HepG2 (cell line): ENCODE measurements at regions not wholly inside any gene's neighbourhood (a gene's known extent, or its start where the extent isn't known, plus 50 kb on each side); places are given as distances from the start of the nearest gene placed in this dataset.

ENCODE experiments used
- ATAC-seq: fragments of 200-7000 bp; cut with Tn5 transposase; 3 replicates; pipeline ENCODE4 v1.9.1; 2020; ENCODE audit warnings: mild to moderate bottlenecking, moderate library complexity
- BruUV-seq: library from RNA; stranded (reverse); fragments of 400-500 nt; replicated peaks from 2 replicates; lab custom pipeline; 2021; lab: Mats Ljungman, UMichigan
- CTCF ChIA-PET: fragments of 300-600 bp; formaldehyde crosslinking; extraction: SDS; loops from one replicate; lab custom pipeline; 2021; ENCODE audit warnings: low total read pairs, inconsistent platforms, low intra/inter-chr PET ratio; lab: Yijun Ruan, JAX
- POLR2A ChIA-PET: fragments of 350-600 bp; sonication (Branson Sonifier 250); formaldehyde crosslinking; loops from one replicate; lab custom pipeline; 2020; ENCODE audit warnings: antibody characterized with exemption, inconsistent platforms; lab: Yijun Ruan, JAX
- DNase-seq: peaks from one replicate; pipeline ENCODE4 v3.0.0-alpha.2; 2015; ENCODE audit warnings: low spot score
- FAIRE-seq: peaks from 3 replicates; lab custom pipeline; 2011; peaks lifted over from hg19 to GRCh38; lab: Jason Lieb, UNC
- H2AFZ ChIP-seq: one replicate; pipeline ENCODE4 v1.6.1; 2011; ENCODE audit warnings: low read length, inconsistent platforms
- H3K27ac ChIP-seq: fragments of 300-600 bp; 3 replicates; pipeline ENCODE4 v1.8.0; 2011; ENCODE audit warnings: mixed run types, mild to moderate bottlenecking, mixed read lengths, low read length, inconsistent platforms; ENCODE audit not compliant: insufficient read depth; ENCODE audit errors: extremely low read length
- H3K27me3 ChIP-seq, 2 experiments: fragments of 200-600 bp in 1 of 2; 2 replicates in 1 of 2; 3 replicates in 1 of 2; pipeline versions ENCODE4 v1.6.0 to v1.8.0; 2011; ENCODE audit warnings: low read length in 2 of 2, mild to moderate bottlenecking in 2 of 2, moderate library complexity in 2 of 2, inconsistent platforms in 1 of 2; ENCODE audit not compliant: insufficient read depth in 2 of 2, control insufficient read depth in 1 of 2
- H3K36me3 ChIP-seq, 2 experiments: fragments of 200-600 bp in 1 of 2; replicated peaks in 1 of 2; 2 replicates in 1 of 2; 3 replicates in 1 of 2; pipeline versions ENCODE4 v1.5.1 to v1.8.0; 2011; ENCODE audit warnings: low read length in 2 of 2, inconsistent platforms in 1 of 2; ENCODE audit not compliant: insufficient read depth in 2 of 2, control insufficient read depth in 1 of 2
- H3K4me1 ChIP-seq: 2 replicates; pipeline ENCODE4 v1.5.1; 2012; ENCODE audit warnings: low read length, inconsistent platforms; ENCODE audit not compliant: insufficient read depth
- H3K4me2 ChIP-seq: 2 replicates; pipeline ENCODE4 v1.6.0; 2011; ENCODE audit warnings: low read depth, low read length, inconsistent platforms
- H3K4me3 ChIP-seq, 3 experiments: fragments of 200-600 bp in 1 of 3; sonication (generic), shearing (Covaris generic) in 1 of 3; replicated peaks in 1 of 3; 2 replicates each; pipeline ENCODE4 v1.5.1; 2011 to 2016; ENCODE audit warnings: low read length in 3 of 3, inconsistent platforms in 2 of 3, low read depth in 2 of 3, mild to moderate bottlenecking in 2 of 3, control low read depth in 1 of 3, mixed read lengths in 1 of 3; ENCODE audit not compliant: insufficient read depth in 1 of 3
- H3K79me2 ChIP-seq: one replicate; pipeline ENCODE4 v1.6.1; 2011; ENCODE audit warnings: low read length, inconsistent platforms; ENCODE audit not compliant: insufficient read depth
- H3K9ac ChIP-seq: 2 replicates; pipeline ENCODE4 v1.6.0; 2011; ENCODE audit warnings: mild to moderate bottlenecking, low read depth, low read length, inconsistent platforms; ENCODE audit not compliant: insufficient read depth
- H3K9me3 ChIP-seq: 2 replicates; pipeline ENCODE4 v1.5.1; 2012; ENCODE audit warnings: mild to moderate bottlenecking, low read length
- H4K20me1 ChIP-seq: 2 replicates; pipeline ENCODE4 v1.6.0; 2011; ENCODE audit warnings: inconsistent platforms, mild to moderate bottlenecking, low read length, moderate library complexity; ENCODE audit not compliant: insufficient read depth
- CERS6 ChIP-seq: sonication (generic); formaldehyde crosslinking; IDR thresholded peaks from 2 replicates; pipeline ENCODE4 v1.5.0; 2020; ENCODE audit warnings: missing genetic modification reagents
- EEA1 ChIP-seq: sonication (generic); formaldehyde crosslinking; IDR thresholded peaks from 2 replicates; pipeline ENCODE4 v1.5.1; 2020; ENCODE audit warnings: mild to moderate bottlenecking, missing genetic modification reagents, borderline replicate concordance
- EED ChIP-seq: sonication (generic); formaldehyde crosslinking; IDR thresholded peaks from 2 replicates; pipeline ENCODE4 v1.5.0; 2020; ENCODE audit warnings: mild to moderate bottlenecking, missing genetic modification reagents
- EZH2 ChIP-seq: conservative IDR thresholded peaks from 2 replicates; pipeline ENCODE4 v1.6.1; 2012; ENCODE audit warnings: mild to moderate bottlenecking, low read depth, low read length, moderate library complexity
- HNRNPK ChIP-seq: fragments of 200-400 bp; formaldehyde crosslinking; IDR thresholded peaks from 2 replicates; pipeline ENCODE4 v1.6.1; 2018; ENCODE audit warnings: low read length, low read depth, moderate library complexity, mild to moderate bottlenecking; ENCODE audit not compliant: poor library complexity, severe bottlenecking
- JDP2 ChIP-seq: sonication (generic); formaldehyde crosslinking; IDR thresholded peaks from 2 replicates; pipeline ENCODE4 v1.8.1; 2022; ENCODE audit warnings: missing genetic modification reagents, borderline replicate concordance
- KLF11 ChIP-seq: IDR thresholded peaks from 2 replicates; pipeline ENCODE4 v1.6.1; 2016; ENCODE audit warnings: missing compliant biosample characterization
- MBNL3 ChIP-seq: fragments of 250-450 bp; sonication (Bioruptor Pico); conservative IDR thresholded peaks from 2 replicates; pipeline ENCODE4 v1.8.0; 2022; ENCODE audit warnings: mild to moderate bottlenecking, inconsistent platforms
- PCBP2 ChIP-seq: fragments of 200-400 bp; formaldehyde crosslinking; optimal IDR thresholded peaks from 2 replicates; pipeline ENCODE3; 2018; ENCODE audit warnings: low read length, low read depth; ENCODE audit not compliant: poor library complexity, severe bottlenecking
- RFXAP ChIP-seq: sonication (generic); formaldehyde crosslinking; IDR thresholded peaks from 2 replicates; pipeline ENCODE4 v1.4.0; 2020; ENCODE audit warnings: missing genetic modification reagents, borderline replicate concordance
- RXRA ChIP-seq: sonication (generic); formaldehyde crosslinking; IDR thresholded peaks from 2 replicates; pipeline ENCODE4 v1.5.1; 2020; ENCODE audit warnings: missing genetic modification reagents
- ZBTB8A ChIP-seq: sonication (generic); formaldehyde crosslinking; IDR thresholded peaks from 2 replicates; pipeline ENCODE4 v1.4.0; 2020; ENCODE audit warnings: mild to moderate bottlenecking, low read depth, missing genetic modification reagents, borderline replicate concordance
- ZFP41 ChIP-seq: sonication (generic); formaldehyde crosslinking; IDR thresholded peaks from 2 replicates; pipeline ENCODE4 v1.4.0; 2020; ENCODE audit warnings: mild to moderate bottlenecking, missing genetic modification reagents, borderline replicate concordance
- ZNF652 ChIP-seq: IDR thresholded peaks from 2 replicates; pipeline ENCODE4 v1.6.1; 2016; ENCODE audit warnings: low read depth, borderline replicate concordance
- ZNF790 ChIP-seq: sonication (generic); formaldehyde crosslinking; IDR thresholded peaks from 2 replicates; pipeline ENCODE4 v1.8.0; 2022; ENCODE audit warnings: missing genetic modification reagents, mild to moderate bottlenecking, borderline replicate concordance
- WGBS: methylation state at CpG from one replicate; pipeline ENCODE4 v1.1.6; 2017; ENCODE audit warnings: low lambda C conversion rate; 5-methylcytosine and 5-hydroxymethylcytosine counted together
- in situ Hi-C: cut with HindIII; loops from 2 replicates; pipeline ENCODE4 v1.10.0; 2017; ENCODE audit warnings: low pct_unique_long_range_greater_than_20kb; ENCODE audit not compliant: extremely low pct_ligation_motif_present
- intact Hi-C: fragments of 100-400 bp; cut with micrococcal nuclease; formaldehyde crosslinking; loops from one replicate; pipeline ENCODE4 v1.10.0; 2022; ENCODE audit not compliant: unreplicated experiment
- TF ChIP-seq, protein P1 (sequence below): sonication (generic); formaldehyde crosslinking; IDR thresholded peaks from 2 replicates; pipeline ENCODE4 v1.4.0; 2020; ENCODE audit warnings: mild to moderate bottlenecking, missing genetic modification reagents, borderline replicate concordance
- TF ChIP-seq, protein P2 (sequence below): sonication (generic); formaldehyde crosslinking; IDR thresholded peaks from 2 replicates; pipeline ENCODE4 v1.4.0; 2020; ENCODE audit warnings: missing genetic modification reagents

DNA sequence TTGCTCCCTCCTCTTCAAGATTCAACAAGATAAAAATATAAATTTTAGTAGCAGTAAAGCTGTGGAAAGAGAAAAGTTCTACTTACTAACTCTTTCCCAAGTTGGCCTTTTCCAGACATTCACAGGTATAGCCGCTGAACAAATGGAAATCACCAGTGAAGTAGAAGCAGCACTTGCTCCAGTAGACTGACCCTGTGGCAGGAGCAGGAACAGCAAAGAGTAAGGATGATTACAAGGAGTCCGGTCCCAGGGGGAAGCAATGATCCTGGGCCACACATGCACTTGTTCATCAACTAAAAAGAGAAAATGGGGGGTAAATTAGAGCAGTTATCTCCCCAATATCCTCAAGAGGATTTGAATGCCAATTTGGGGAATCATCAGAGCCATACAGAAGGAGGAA lies 184.9 kb downstream of the NAF1 start (continued):
- TF ChIP-seq ZNF790 (no peak), ZBTB8A (CRISPR knock-in tag) (no peak), JDP2 (CRISPR knock-in tag) (no peak)

- intact Hi-C loops = no loop called here
- WGBS = 3% methylated on average over 2 of the region's 2 CpGs
- no peaks in the 10 kb centered on the region for H3K79me2 ChIP-seq
- no peak overlapping the region for H3K4me2 ChIP-seq
- no peaks in the 10 kb centered on the region for H3K36me3 ChIP-seq
- H3K27ac ChIP-seq = no peak overlapping the region
- no peak for ATAC-seq
- in situ Hi-C loops = no loop called here
- ChIA-PET POLR2A (no interaction called here), CTCF (no interaction called here)
- TF ChIP-seq KLF11 (no peak), EZH2 (no peak), EED (CRISPR knock-in tag) (no peak), HNRNPK (no peak), PCBP2 (no peak), EEA1 (CRISPR knock-in tag) (no peak), MBNL3 (CRISPR knock-in tag) (no peak), ZFP41 (CRISPR knock-in tag) (no peak), RXRA (CRISPR knock-in tag) (no peak), CERS6 (no peak), RFXAP (CRISPR knock-in tag) (no peak), ZNF652 (CRISPR knock-in tag) (no peak)
- TF ChIP-seq, protein P1, sequence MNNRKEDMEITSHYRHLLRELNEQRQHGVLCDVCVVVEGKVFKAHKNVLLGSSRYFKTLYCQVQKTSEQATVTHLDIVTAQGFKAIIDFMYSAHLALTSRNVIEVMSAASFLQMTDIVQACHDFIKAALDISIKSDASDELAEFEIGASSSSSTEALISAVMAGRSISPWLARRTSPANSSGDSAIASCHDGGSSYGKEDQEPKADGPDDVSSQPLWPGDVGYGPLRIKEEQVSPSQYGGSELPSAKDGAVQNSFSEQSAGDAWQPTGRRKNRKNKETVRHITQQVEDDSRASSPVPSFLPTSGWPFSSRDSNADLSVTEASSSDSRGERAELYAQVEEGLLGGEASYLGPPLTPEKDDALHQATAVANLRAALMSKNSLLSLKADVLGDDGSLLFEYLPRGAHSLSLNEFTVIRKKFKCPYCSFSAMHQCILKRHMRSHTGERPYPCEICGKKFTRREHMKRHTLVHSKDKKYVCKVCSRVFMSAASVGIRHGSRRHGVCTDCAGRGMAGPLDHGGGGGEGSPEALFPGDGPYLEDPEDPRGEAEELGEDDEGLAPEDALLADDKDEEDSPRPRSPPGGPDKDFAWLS (CRISPR knock-in tag) = no peak
- TF ChIP-seq, protein P2, sequence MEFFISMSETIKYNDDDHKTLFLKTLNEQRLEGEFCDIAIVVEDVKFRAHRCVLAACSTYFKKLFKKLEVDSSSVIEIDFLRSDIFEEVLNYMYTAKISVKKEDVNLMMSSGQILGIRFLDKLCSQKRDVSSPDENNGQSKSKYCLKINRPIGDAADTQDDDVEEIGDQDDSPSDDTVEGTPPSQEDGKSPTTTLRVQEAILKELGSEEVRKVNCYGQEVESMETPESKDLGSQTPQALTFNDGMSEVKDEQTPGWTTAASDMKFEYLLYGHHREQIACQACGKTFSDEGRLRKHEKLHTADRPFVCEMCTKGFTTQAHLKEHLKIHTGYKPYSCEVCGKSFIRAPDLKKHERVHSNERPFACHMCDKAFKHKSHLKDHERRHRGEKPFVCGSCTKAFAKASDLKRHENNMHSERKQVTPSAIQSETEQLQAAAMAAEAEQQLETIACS = no peak
- no peaks in the 10 kb centered on the region for H4K20me1 ChIP-seq
- H3K9me3 ChIP-seq = no peaks in the 10 kb centered on the region
- no peak overlapping the region for H3K4me3 ChIP-seq
- no peak overlapping the region for H3K9ac ChIP-seq
- BruUV-seq = no TSS peak
- no peak for DNase-seq
- no peaks in the 10 kb centered on the region for H3K4me1 ChIP-seq
- no peaks in the 10 kb centered on the region for H3K27me3 ChIP-seq
- FAIRE-seq = no peak
- H2AFZ ChIP-seq = no peak overlapping the region
Observed at GRCh38 chr4:162978398-162978797, 188.3 kb downstream of the NAF1 start.
